HCT116 (cell line): ENCODE measurements at regions not wholly inside any gene's neighbourhood (a gene's known extent, or its start where the extent isn't known, plus 50 kb on each side); places are given as distances from the start of the nearest gene placed in this dataset.
A peak's percentile ranks its signal among the peaks of the same experiment; 100 is the strongest.

Source experiments
- ATAC-seq: fragments of 200-7000 bp; cut with Tn5 transposase; 2 replicates; pipeline ENCODE4 v1.9.1; 2020; ENCODE audit warnings: mild to moderate bottlenecking, moderate library complexity
- BruUV-seq: library from RNA; stranded (reverse); fragments of 400-500 nt; replicated peaks from 2 replicates; lab custom pipeline; 2021; lab: Mats Ljungman, UMichigan
- CTCF ChIA-PET: fragments of 300-600 bp; sonication (Branson Sonifier 250); formaldehyde crosslinking; loops from one replicate; lab custom pipeline; 2021; ENCODE audit warnings: antibody characterized with exemption; lab: Charles Lee
- POLR2A ChIA-PET: fragments of 300-600, 350-600 bp; sonication (Branson Sonifier 250); formaldehyde crosslinking; loops from one replicate; lab custom pipeline; 2021; ENCODE audit warnings: antibody characterized with exemption; lab: Charles Lee
- RAD21 ChIA-PET, 2 experiments: fragments of 300-600 bp; sonication (Branson Sonifier 250); formaldehyde crosslinking; loops; one replicate each; lab custom pipeline; 2023; ENCODE audit warnings: low total read pairs in 2 of 2; ENCODE audit not compliant: uncharacterized antibody in 2 of 2, unreplicated experiment in 2 of 2, low non-redundant PET in 1 of 2; lab: Charles Lee
- DNase-seq: peaks from one replicate; pipeline ENCODE4 v3.0.0-alpha.2; 2010; ENCODE audit warnings: low read depth, low spot score
- H2AFZ ChIP-seq: fragments of 200-600 bp; shearing (Covaris generic), sonication (generic); 2 replicates; pipeline ENCODE4 v1.6.1; 2017; ENCODE audit warnings: low read depth, mixed run types, mixed read lengths, antibody characterized with exemption, low read length; ENCODE audit not compliant: poor library complexity, severe bottlenecking
- H3K27ac ChIP-seq: 2 replicates; pipeline ENCODE4 v1.5.1; 2012; ENCODE audit warnings: low read depth, low read length
- H3K27me3 ChIP-seq: fragments of 200-600 bp; sonication (generic); 2 replicates; pipeline ENCODE4 v1.6.1; 2016; ENCODE audit warnings: mixed run types, low read length, mixed read lengths; ENCODE audit not compliant: insufficient read depth
- H3K36me3 ChIP-seq, 2 experiments: fragments of 200-500 bp in 1 of 2; fragments of 200-600 bp in 1 of 2; sonication (Bioruptor generic) in 1 of 2; sonication (generic) in 1 of 2; 2 replicates each; pipeline versions ENCODE4 v1.5.1 to v1.6.1; 2014 to 2016; ENCODE audit warnings: low read length in 2 of 2, inconsistent platforms in 1 of 2, mixed read lengths in 1 of 2, mixed run types in 1 of 2; ENCODE audit not compliant: insufficient read depth in 2 of 2, control insufficient read depth in 1 of 2
- H3K4me1 ChIP-seq, 2 experiments: fragments of 200-600 bp in 1 of 2; sonication (generic) in 1 of 2; 2 replicates each; pipeline versions ENCODE4 v1.5.1 to v1.6.1; 2012 to 2017; ENCODE audit warnings: low read length in 2 of 2, inconsistent platforms in 1 of 2, mild to moderate bottlenecking in 1 of 2, mixed read lengths in 1 of 2, mixed run types in 1 of 2, moderate library complexity in 1 of 2; ENCODE audit not compliant: insufficient read depth in 2 of 2, control insufficient read depth in 1 of 2
- H3K4me2 ChIP-seq: fragments of 200-600 bp; sonication (generic); 2 replicates; pipeline ENCODE4 v1.6.1; 2017; ENCODE audit warnings: mixed run types, low read length, mixed read lengths
- H3K4me3 ChIP-seq, 2 experiments: fragments of 200-600 bp in 1 of 2; sonication (generic) in 1 of 2; replicated peaks in 1 of 2; 2 replicates each; pipeline ENCODE4 v1.5.1; 2011 to 2016; ENCODE audit warnings: low read length in 2 of 2, control low read depth in 1 of 2, low read depth in 1 of 2, mild to moderate bottlenecking in 1 of 2, mixed read lengths in 1 of 2, mixed run types in 1 of 2
- H3K79me2 ChIP-seq: fragments of 200-600 bp; sonication (generic); 2 replicates; pipeline ENCODE4 v1.6.1; 2017; ENCODE audit warnings: mild to moderate bottlenecking, mixed run types, low read length, moderate library complexity, mixed read lengths; ENCODE audit not compliant: insufficient read depth
- H3K9ac ChIP-seq: fragments of 200-600 bp; sonication (generic); 2 replicates; pipeline ENCODE4 v1.6.1; 2016; ENCODE audit warnings: low read length, mixed read lengths
- H3K9me2 ChIP-seq: fragments of 200-600 bp; sonication (generic), shearing (Covaris generic); 2 replicates; pipeline ENCODE4 v1.6.1; 2017; ENCODE audit warnings: mixed run types, mild to moderate bottlenecking, moderate library complexity; ENCODE audit not compliant: insufficient read depth
- H3K9me3 ChIP-seq, 2 experiments: fragments of 200-500 bp in 1 of 2; fragments of 200-600 bp in 1 of 2; sonication (Bioruptor generic) in 1 of 2; sonication (generic) in 1 of 2; 2 replicates each; pipeline ENCODE4 v1.6.1; 2014 to 2017; ENCODE audit warnings: low read length in 2 of 2, mixed read lengths in 2 of 2, inconsistent platforms in 1 of 2, low read depth in 1 of 2, mild to moderate bottlenecking in 1 of 2, mixed run types in 1 of 2, moderate library complexity in 1 of 2; ENCODE audit not compliant: control insufficient read depth in 1 of 2, insufficient read depth in 1 of 2
- H4K20me1 ChIP-seq: fragments of 200-600 bp; sonication (generic), shearing (Covaris generic); 2 replicates; pipeline ENCODE4 v1.6.1; 2017; ENCODE audit warnings: mixed run types, mild to moderate bottlenecking, moderate library complexity; ENCODE audit not compliant: insufficient read depth
- CEBPB ChIP-seq: IDR thresholded peaks from 2 replicates; pipeline ENCODE4 v1.6.1; 2012; ENCODE audit warnings: low read depth
- CTCF ChIP-seq, 3 experiments: fragments of 200-600 bp in 1 of 3; sonication (generic) in 1 of 3; IDR thresholded peaks in 2 of 3; conservative IDR thresholded peaks in 1 of 3; 2 replicates each; pipeline ENCODE4 v1.5.1; 2012 to 2017; ENCODE audit warnings: low read depth in 2 of 3, low read length in 2 of 3, antibody characterized with exemption in 1 of 3, borderline replicate concordance in 1 of 3, control low read depth in 1 of 3, mild to moderate bottlenecking in 1 of 3, mixed read lengths in 1 of 3, mixed run types in 1 of 3, moderate library complexity in 1 of 3; ENCODE audit not compliant: insufficient read depth in 1 of 3
- EZH2 ChIP-seq: fragments of 200-600 bp; sonication (generic); IDR thresholded peaks from 2 replicates; pipeline ENCODE4 v1.6.1; 2017; ENCODE audit warnings: antibody characterized with exemption, mixed run types
- EZH2phosphoT487 ChIP-seq: fragments of 200-600 bp; IDR thresholded peaks from 2 replicates; pipeline ENCODE4 v1.6.1; 2018; ENCODE audit warnings: antibody characterized with exemption, borderline replicate concordance
- FOSL1 ChIP-seq: IDR thresholded peaks from 2 replicates; pipeline ENCODE4 v1.6.1; 2012; ENCODE audit warnings: low read depth
- POLR2AphosphoS5 ChIP-seq: IDR thresholded peaks from 2 replicates; pipeline ENCODE4 v1.6.1; 2011; ENCODE audit warnings: mild to moderate bottlenecking, low read depth, low read length, moderate library complexity
- SP1 ChIP-seq: IDR thresholded peaks from 2 replicates; pipeline ENCODE4 v1.6.1; 2012; ENCODE audit warnings: low read depth
- TCF7L2 ChIP-seq: IDR thresholded peaks from 2 replicates; pipeline ENCODE4 v1.7.0; 2011; ENCODE audit warnings: borderline replicate concordance, inconsistent platforms; ENCODE audit not compliant: insufficient read depth, insufficient read length; ENCODE audit errors: extremely low read depth
- YY1 ChIP-seq: IDR thresholded peaks from 2 replicates; pipeline ENCODE4 v1.6.1; 2011; ENCODE audit warnings: low read length, low read depth, moderate library complexity, mild to moderate bottlenecking; ENCODE audit not compliant: insufficient replicate concordance; ENCODE audit errors: extremely low read depth
- ZFX ChIP-seq: fragments of 450-650 bp; IDR thresholded peaks from 2 replicates; pipeline ENCODE4 v1.6.1; 2017
- ZNF274 ChIP-seq: fragments of 200-500 bp; sonication (Bioruptor generic); IDR thresholded peaks from 2 replicates; pipeline ENCODE4 v1.6.1; 2014; ENCODE audit warnings: mild to moderate bottlenecking, low read depth, low read length, inconsistent platforms
- intact Hi-C: fragments of 100-400 bp; cut with micrococcal nuclease; formaldehyde crosslinking; loops from 2 replicates; pipeline ENCODE4 v1.10.0; 2022
- TF ChIP-seq, protein P1 (sequence below): IDR thresholded peaks from 2 replicates; pipeline ENCODE4 v1.6.1; 2012

GRCh38 chrX:150155436-150156035 is 207.6 kb upstream of the MAMLD1 start:
- H3K4me2 ChIP-seq = peak overlapping the region; percentile 12; the same call in 1 of the 2 replicates
- DNase-seq (no peak), ATAC-seq (peak; percentile 70)
- H3K27ac ChIP-seq = no peak overlapping the region
- no TSS peak for BruUV-seq
- H4K20me1 ChIP-seq = no peaks in the 10 kb centered on the region
- RAD21 ChIA-PET = no interaction called here
- CTCF ChIA-PET = no interaction called here
- peaks cover 0 to 10% of the 10 kb centered on the region in 2 experiments; a peak in 1 of 4 replicates for H3K4me1 ChIP-seq
- no peak overlapping the region for H3K9ac ChIP-seq
- intact Hi-C loops = no loop called here
- H3K79me2 ChIP-seq = no peaks in the 10 kb centered on the region
- H3K9me3 ChIP-seq = no peaks in the 10 kb centered on the region
- no peak overlapping the region for H3K4me3 ChIP-seq
- no peaks in the 10 kb centered on the region for H3K36me3 ChIP-seq
- H3K27me3 ChIP-seq = no peaks in the 10 kb centered on the region
- POLR2A ChIA-PET = no interaction called here
- H2AFZ ChIP-seq = no peak overlapping the region
- no peak for TF ChIP-seq CEBPB
- no peak for TF ChIP-seq EZH2phosphoT487
- TF ChIP-seq SP1 = no peak
- TF ChIP-seq, protein P1, sequence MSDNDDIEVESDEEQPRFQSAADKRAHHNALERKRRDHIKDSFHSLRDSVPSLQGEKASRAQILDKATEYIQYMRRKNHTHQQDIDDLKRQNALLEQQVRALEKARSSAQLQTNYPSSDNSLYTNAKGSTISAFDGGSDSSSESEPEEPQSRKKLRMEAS = no peak
- no peak for TF ChIP-seq YY1
- TF ChIP-seq ZFX = no peak
- TF ChIP-seq CTCF (IDR thresholded peaks at IDR 0.05 in 2 of 3, conservative IDR thresholded peaks at IDR 0.05 in 1 of 3; ENCODE audit: borderline replicate concordance in 1 of 3, insufficient read depth in 1 of 3, low read depth in 2 of 3, low read length in 2 of 3) = no peak
- TF ChIP-seq TCF7L2 = no peak
- TF ChIP-seq EZH2 = no peak
- TF ChIP-seq FOSL1 = no peak
- TF ChIP-seq POLR2AphosphoS5 = no peak
- TF ChIP-seq ZNF274 = no peak
- H3K9me2 ChIP-seq = no peaks in the 10 kb centered on the region
